ENCODE measurements at regions not wholly inside any gene's neighbourhood (a gene's known extent, or its start where the extent isn't known, plus 50 kb on each side); places are given as distances from the start of the nearest gene placed in this dataset.

DNA sequence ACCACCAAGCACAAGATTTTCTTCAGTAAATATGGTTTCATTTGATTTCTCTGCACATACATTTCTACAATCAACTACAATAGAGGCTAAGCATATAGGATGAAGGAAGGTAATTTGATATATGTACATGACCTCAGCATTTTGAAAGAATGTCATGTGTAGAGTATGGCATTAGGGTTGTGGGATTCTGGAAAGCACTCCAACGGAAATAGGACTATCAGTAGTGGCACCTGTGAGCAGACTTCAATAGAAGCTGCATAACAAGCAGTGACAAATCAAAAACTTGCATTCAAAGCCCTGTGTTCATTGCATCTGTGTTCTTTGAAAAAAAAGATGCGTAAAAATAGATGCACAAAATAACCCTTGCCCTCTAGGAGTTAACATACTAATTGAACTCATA, 57.5 kb upstream of the EYA4 start:
- TF ChIP-seq POLR2A (IDR thresholded peaks at IDR 0.05) (no peak), POLR2AphosphoS5 (IDR thresholded peaks at IDR 0.05) (no peak)
